Keratinocyte (primary cell): ENCODE measurements at regions not wholly inside any gene's neighbourhood (a gene's known extent, or its start where the extent isn't known, plus 50 kb on each side); places are given as distances from the start of the nearest gene placed in this dataset.

Experiments
- DNase-seq: peaks from one replicate; pipeline ENCODE4 v3.0.0-alpha.2; 2011; ENCODE audit warnings: low read depth, missing footprints, low spot score
- FAIRE-seq: peaks from 2 replicates; lab custom pipeline; 2011; peaks lifted over from hg19 to GRCh38; lab: Jason Lieb, UNC
- H2AFZ ChIP-seq: 2 replicates; pipeline ENCODE4 v1.6.0; 2012; ENCODE audit warnings: low read length, control low read depth, inconsistent platforms; ENCODE audit not compliant: control insufficient read depth
- H3K27ac ChIP-seq: 2 replicates; pipeline ENCODE4 v1.5.1; 2011; ENCODE audit warnings: low read length; ENCODE audit not compliant: control insufficient read depth, insufficient read depth
- H3K27me3 ChIP-seq: 3 replicates; pipeline ENCODE4 v1.6.0; 2011; ENCODE audit warnings: low read length; ENCODE audit not compliant: control insufficient read depth, insufficient read depth; ENCODE audit errors: extremely low read depth
- H3K36me3 ChIP-seq, 2 experiments: 2 replicates in 1 of 2; 3 replicates in 1 of 2; pipeline ENCODE4 v1.5.1; 2011; ENCODE audit warnings: low read length in 2 of 2, mild to moderate bottlenecking in 1 of 2; ENCODE audit not compliant: control insufficient read depth in 2 of 2, insufficient read depth in 2 of 2; ENCODE audit errors: extremely low read depth in 1 of 2
- H3K4me1 ChIP-seq: 3 replicates; pipeline ENCODE4 v1.5.1; 2011; ENCODE audit warnings: low read length; ENCODE audit not compliant: control insufficient read depth, insufficient read depth; ENCODE audit errors: extremely low read depth
- H3K4me2 ChIP-seq: 3 replicates; pipeline ENCODE4 v1.6.0; 2011; ENCODE audit warnings: low read depth, low read length; ENCODE audit not compliant: control insufficient read depth, insufficient read depth; ENCODE audit errors: extremely low read depth
- H3K4me3 ChIP-seq, 3 experiments: fragments of 200-600 bp in 1 of 3; sonication (generic) in 1 of 3; 2 replicates in 2 of 3; 3 replicates in 1 of 3; pipeline ENCODE4 v1.5.1; 2011 to 2016; ENCODE audit warnings: low read length in 3 of 3, mild to moderate bottlenecking in 3 of 3, control low read depth in 2 of 3, inconsistent platforms in 1 of 3, low read depth in 1 of 3, mixed read lengths in 1 of 3, mixed run types in 1 of 3, moderate library complexity in 1 of 3; ENCODE audit not compliant: control insufficient read depth in 2 of 3, insufficient read depth in 2 of 3; ENCODE audit errors: extremely low read depth in 1 of 3
- H3K79me2 ChIP-seq: 2 replicates; pipeline ENCODE4 v1.6.0; 2012; ENCODE audit warnings: low read length; ENCODE audit not compliant: control insufficient read depth, insufficient read depth
- H3K9ac ChIP-seq: 3 replicates; pipeline ENCODE4 v1.6.0; 2011; ENCODE audit warnings: low read length; ENCODE audit not compliant: control insufficient read depth, insufficient read depth; ENCODE audit errors: extremely low read depth
- H3K9me1 ChIP-seq: 3 replicates; pipeline ENCODE4 v1.6.0; 2011; ENCODE audit warnings: low read length; ENCODE audit not compliant: control insufficient read depth, insufficient read depth; ENCODE audit errors: extremely low read depth
- H3K9me3 ChIP-seq: 2 replicates; pipeline ENCODE4 v1.5.1; 2012; ENCODE audit warnings: low read depth, low read length; ENCODE audit not compliant: control insufficient read depth
- H4K20me1 ChIP-seq: 3 replicates; pipeline ENCODE4 v1.6.0; 2011; ENCODE audit warnings: low read length; ENCODE audit not compliant: control insufficient read depth, insufficient read depth; ENCODE audit errors: extremely low read depth
- EZH2 ChIP-seq: IDR thresholded peaks from one replicate; pipeline ENCODE4 v1.6.1; 2012; ENCODE audit warnings: inconsistent platforms, mild to moderate bottlenecking, low read length, moderate library complexity
- dilution Hi-C: fragments of 300-500 bp; cut with MboI; formaldehyde crosslinking; loops from one replicate; pipeline ENCODE4 v1.7.0; 2020; ENCODE audit warnings: low sequenced_read_pairs; ENCODE audit not compliant: extremely low pct_ligation_motif_present
- TF ChIP-seq, protein P1 (sequence below), 3 experiments: IDR thresholded peaks in 1 of 3; conservative IDR thresholded peaks in 1 of 3; optimal IDR thresholded peaks in 1 of 3; 2 replicates in 2 of 3; 3 replicates in 1 of 3; pipeline versions ENCODE3 to v1.5.1; 2011; ENCODE audit warnings: low read length in 3 of 3, mild to moderate bottlenecking in 3 of 3, moderate library complexity in 2 of 3, control low read depth in 1 of 3, inconsistent platforms in 1 of 3; ENCODE audit not compliant: insufficient read depth in 2 of 3; ENCODE audit errors: extremely low read depth in 1 of 3

DNA sequence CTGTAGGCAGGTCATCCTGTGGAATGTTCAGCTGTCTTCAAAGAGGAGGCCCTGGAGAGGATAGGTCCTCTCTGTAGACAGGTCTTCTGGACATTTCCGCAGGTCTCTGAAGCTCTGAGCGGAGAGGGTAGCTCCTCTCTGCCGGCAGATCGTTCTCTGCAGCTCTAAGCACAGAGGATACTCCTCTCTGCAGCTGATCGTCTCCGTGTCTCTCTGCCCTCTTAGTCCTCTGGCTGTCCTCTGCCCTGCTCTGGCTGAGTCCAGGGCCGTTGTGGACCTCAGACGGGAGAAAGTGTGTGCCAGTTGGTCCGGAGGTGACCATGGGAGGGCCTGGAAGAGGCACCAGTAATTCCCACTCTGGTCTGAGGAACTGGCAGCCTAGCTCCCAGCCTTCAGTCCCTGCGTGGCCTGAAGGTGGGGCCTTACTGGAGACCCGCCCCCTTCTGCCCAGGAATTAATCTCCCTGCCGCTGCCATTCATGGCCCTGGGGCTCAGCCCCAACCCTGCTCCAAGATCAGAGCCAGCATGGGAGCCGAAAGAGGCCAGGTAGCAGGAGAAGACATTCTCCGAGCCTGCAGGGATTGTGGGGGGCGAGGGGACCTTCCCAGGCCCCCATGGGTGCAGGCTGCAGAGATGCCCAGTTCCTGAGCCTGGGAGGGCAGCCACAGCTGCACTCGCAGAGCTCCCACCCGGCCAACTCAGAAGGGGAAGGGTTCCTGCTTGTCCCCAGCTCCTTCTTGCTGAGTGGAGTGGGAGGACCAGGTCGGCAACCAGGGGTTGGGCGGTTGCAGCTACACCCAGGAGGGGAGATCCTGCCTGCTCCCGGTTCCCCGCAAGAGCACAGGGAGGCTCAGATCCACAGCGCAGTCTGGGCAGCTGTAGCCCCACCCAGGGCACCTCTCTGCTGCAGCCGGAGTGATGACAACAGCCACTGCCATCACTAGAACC is 488.7 kb downstream of the RSL24D1 start:
- Histone ChIP-seq H3K79me2 (no peaks in the 10 kb centered on the region), H3K9me1 (no peaks in the 10 kb centered on the region), H2AFZ (no peak overlapping the region), H3K4me3 (no peak overlapping the region), H3K9me3 (no peaks in the 10 kb centered on the region), H4K20me1 (no peaks in the 10 kb centered on the region), H3K36me3 (no peaks in the 10 kb centered on the region), H3K4me1 (no peaks in the 10 kb centered on the region), H3K27me3 (no peaks in the 10 kb centered on the region), H3K9ac (no peak overlapping the region), H3K27ac (no peak overlapping the region), H3K4me2 (no peak overlapping the region)
- no peak for DNase-seq
- no peak for TF ChIP-seq EZH2
- TF ChIP-seq, protein P1, sequence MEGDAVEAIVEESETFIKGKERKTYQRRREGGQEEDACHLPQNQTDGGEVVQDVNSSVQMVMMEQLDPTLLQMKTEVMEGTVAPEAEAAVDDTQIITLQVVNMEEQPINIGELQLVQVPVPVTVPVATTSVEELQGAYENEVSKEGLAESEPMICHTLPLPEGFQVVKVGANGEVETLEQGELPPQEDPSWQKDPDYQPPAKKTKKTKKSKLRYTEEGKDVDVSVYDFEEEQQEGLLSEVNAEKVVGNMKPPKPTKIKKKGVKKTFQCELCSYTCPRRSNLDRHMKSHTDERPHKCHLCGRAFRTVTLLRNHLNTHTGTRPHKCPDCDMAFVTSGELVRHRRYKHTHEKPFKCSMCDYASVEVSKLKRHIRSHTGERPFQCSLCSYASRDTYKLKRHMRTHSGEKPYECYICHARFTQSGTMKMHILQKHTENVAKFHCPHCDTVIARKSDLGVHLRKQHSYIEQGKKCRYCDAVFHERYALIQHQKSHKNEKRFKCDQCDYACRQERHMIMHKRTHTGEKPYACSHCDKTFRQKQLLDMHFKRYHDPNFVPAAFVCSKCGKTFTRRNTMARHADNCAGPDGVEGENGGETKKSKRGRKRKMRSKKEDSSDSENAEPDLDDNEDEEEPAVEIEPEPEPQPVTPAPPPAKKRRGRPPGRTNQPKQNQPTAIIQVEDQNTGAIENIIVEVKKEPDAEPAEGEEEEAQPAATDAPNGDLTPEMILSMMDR (optimal IDR thresholded peaks at IDR 0.05 in 1 of 3, IDR thresholded peaks at IDR 0.05 in 1 of 3, conservative IDR thresholded peaks at IDR 0.05 in 1 of 3; ENCODE audit: extremely low read depth in 1 of 3, insufficient read depth in 2 of 3, low read length in 3 of 3), result no peak
- no peak for FAIRE-seq
- dilution Hi-C loops, result no loop called here

DNA sequence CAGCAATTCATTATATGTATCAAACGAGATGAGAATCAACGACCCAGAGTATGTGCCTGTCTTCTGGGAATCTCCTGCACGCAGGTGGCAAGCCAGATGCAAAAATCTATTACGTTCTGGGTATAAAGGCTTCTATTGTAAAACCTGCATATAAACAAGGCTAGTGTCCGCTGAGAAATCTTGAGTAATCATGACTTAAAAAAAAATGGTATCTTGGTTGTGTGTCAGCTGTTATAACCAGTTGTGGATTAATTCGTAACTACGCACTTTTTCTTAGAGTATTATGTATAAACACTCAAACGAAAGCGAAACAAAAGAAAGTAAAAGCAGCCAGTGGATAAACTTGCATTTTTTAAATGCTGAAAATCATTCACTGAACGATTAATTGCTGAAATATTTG is 509.1 kb downstream of the RSL24D1 start:
- H3K79me2 ChIP-seq, result no peaks in the 10 kb centered on the region
- no peak overlapping the region for H3K9ac ChIP-seq
- H3K9me1 ChIP-seq, result no peaks in the 10 kb centered on the region
- H2AFZ ChIP-seq, result no peak overlapping the region
- H3K4me1 ChIP-seq, result no peaks in the 10 kb centered on the region
- no peak overlapping the region for H3K4me3 ChIP-seq
- dilution Hi-C loops, result no loop called here
- DNase-seq, result no peak
- no peak overlapping the region for H3K27ac ChIP-seq
- no peaks in the 10 kb centered on the region for H4K20me1 ChIP-seq
- H3K36me3 ChIP-seq, result no peaks in the 10 kb centered on the region
- H3K9me3 ChIP-seq, result no peaks in the 10 kb centered on the region
- H3K4me2 ChIP-seq, result no peak overlapping the region
- no peak for FAIRE-seq
- no peaks in the 10 kb centered on the region for H3K27me3 ChIP-seq
- TF ChIP-seq EZH2, result no peak
- TF ChIP-seq, protein P1 (optimal IDR thresholded peaks at IDR 0.05 in 1 of 3, IDR thresholded peaks at IDR 0.05 in 1 of 3, conservative IDR thresholded peaks at IDR 0.05 in 1 of 3; ENCODE audit: extremely low read depth in 1 of 3, insufficient read depth in 2 of 3, low read length in 3 of 3), result no peak
